NCI-H2227 treated with DMSO at 0.1 percent for 48 hours (cell line): ENCODE measurements at regions not wholly inside any gene's neighbourhood (a gene's known extent, or its start where the extent isn't known, plus 50 kb on each side); places are given as distances from the start of the nearest gene placed in this dataset.

Source experiments
- DNase-seq: peaks from one replicate; lab custom pipeline; 2025; lab: John Stamatoyannopoulos, UW

DNA sequence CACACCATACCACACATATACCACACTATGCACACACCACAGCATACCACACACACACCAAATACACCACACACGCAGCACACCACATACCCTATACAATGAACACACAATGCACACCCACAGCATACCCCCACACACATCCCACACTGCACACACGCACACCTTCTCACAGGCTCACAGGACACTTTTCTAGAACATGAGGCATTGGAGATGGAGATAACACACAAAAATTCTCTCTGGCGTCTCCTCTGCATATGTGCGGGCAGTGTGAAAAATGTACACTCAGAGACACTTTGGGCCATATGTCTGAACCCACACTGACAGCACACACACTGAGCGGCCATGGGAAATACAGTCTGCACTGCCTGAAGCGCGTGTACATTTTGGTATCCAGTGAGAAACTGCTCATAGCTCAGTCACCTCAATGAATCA, 278.1 kb downstream of the GADD45G start:
- DNase-seq = no peak

DNA sequence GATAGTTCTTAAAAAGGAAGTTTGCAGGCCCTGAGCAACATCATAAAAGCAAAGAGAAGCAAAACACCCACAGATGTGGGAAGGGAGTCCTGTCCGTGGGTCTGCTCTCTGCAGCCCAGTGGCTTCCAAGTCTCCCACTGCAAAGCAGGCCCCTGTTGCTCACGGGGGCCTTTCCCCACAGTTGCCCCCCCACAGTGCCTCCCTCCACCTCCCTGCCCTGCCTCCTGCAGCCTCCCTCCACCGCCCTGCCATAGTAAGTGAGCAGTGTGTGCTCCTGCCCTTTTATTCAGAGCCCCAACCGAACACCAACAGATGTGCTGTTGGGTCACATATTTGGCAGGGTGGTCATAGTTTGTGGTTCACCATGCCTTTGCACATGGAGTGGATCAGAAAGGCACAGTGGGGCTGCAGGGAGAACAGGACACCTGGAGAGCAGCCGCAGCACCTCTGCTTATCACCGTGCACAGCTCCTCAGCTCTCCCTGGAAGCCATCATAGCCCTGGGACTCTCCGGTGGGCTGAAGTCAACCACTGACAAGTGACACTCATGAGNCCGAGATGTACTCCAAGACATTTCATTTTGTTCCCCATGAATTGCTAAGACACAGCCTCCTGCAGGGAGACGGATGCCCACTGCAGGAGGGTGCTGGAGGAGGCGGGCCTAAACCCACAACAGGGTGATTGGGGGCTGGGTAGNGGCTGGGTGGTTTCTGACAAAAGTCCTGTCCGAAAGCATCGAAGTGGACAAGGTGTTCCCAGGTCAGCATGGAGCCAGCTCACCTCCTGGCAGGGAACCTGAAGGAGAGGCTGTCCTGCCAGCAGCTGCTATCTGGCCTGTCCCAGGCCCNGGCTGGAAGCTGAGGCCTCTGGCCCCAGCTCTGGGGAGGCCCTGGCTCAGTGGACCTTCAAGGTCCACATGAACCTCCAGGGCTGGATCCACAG, 278.9 kb downstream of the GADD45G start:
- DNase-seq = no peak

DNA sequence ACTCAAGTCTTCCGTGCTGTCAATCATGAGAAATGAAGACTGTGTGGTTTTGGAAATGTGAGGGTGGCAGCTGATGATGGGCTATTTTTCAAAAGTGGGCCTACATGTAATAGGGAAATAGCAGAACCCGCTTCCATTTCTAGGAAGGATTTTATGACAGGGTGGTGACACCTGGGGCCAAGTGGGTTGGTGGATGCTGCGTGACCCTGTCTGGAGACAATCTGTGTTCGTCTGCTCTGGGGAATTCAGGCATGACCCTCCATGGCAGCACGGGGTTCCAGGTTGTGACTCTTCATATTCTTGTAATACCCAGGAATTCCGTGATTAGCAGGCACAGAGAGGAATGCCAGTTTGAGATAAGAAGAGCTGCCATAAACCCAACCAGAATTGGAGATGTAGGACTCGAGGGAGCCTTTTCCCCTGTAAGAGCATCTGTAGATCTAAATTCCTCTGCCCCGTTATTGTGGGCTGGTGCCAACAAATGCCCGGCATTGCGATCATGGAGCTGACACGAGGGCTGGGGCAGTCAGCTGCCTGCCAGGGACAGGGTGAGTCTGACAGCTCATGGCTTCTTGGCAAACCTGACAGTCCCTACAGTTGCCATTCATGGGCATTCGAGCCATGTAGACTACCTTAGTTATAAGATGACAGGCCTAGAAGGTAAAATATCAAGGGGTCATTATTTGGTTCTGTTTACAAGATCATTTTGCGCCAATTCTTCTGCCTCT, 279.7 kb downstream of the GADD45G start:
- no peak for DNase-seq

DNA sequence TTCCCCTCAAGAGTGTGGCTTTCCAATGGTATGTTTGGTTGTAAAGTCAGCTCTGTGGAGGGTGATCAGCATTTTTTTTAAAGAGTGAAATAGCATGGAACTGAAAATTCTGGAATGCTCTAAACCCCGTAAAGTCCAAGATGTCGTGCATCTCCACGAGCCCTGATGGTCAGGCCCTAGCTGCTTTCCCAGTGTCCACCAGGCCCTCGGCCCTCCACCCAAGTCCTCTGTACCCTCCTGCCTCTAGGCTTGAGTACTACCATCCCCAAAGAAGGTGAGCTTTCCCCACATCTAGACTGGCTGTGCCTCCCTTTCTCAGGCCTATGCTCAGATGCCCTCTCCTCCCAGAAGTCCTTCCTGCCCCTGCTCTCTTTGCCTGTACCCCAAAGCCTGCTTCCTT, 280.3 kb downstream of the GADD45G start:
- no peak for DNase-seq

DNA sequence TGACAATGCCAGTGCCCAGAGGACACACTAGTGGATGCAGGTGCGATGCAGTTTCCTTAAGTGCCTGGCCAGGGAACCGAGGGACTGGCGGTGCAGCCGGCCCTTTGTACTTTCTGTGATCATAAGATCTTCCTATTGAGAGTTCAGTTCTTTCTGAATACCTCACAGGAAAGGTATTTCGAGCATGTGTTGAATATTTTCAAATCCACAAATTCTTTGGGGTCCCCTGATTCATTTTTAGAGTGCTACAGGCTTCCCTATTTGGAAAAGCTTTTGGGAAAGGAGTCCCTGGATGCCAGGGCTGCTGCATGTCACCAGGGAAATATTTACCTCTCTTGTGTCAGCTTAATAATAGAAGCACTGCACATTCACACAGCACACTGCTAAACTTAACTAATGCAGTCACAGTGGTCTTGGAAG, 281.5 kb downstream of the GADD45G start:
- no peak for DNase-seq

DNA sequence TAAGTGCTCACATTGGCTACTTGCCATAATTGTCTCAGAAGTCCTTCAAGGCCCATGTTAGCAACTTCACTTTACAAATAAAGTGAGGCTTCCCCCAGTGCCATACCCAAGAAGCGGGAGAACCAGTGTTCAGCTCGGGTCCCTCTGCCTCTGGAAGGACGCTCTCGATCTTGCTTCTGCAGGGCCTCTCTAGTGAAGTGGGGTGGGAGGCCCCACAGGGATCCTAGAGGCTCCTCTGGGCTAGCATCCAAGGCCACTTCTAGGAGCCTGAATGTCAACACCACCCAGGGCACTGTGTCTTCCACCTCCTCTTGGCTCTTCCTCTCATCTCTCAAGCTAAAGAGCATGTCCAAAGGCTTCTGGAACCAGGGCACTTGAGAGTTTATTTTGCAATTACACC, 282.5 kb downstream of the GADD45G start:
- DNase-seq = no peak

DNA sequence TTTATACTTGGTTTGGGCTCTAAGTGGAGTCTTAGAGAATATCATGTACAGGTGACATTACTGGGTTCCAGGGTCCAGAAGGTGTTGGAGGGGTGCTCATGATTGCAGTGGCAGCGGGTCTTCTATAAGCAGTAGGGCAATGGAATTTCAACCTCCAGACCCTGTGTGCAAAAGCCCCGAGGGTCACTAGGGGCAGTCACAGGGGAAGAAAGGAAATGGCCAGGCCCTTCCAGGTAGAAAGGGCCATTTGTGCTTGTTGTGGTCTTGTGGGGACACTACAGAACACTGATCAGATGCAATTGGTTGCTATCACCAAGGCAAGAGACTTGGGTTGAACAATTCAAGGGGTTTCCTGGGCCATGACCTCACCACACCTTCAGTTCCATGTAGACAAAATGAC, 283.4 kb downstream of the GADD45G start:
- DNase-seq = no peak

DNA sequence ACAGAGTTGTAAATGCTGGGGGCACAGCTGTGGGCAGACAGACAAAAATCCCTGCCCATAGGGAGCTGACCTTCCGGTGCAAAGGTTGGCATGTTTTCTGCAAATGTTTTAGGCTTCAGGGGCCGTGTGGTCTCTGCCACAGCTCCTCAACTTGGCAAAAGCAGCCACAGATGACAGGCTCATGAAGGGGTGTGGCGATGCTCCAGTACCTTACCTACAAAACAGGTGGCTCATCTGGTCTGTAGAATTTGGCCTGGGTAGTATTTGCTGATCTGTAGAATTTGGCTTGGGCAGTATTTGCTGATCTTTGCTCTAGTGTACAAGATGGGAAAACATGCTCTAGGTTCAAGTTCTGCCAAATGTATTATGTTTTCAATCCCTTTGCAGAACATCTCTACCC, 283.9 kb downstream of the GADD45G start:
- DNase-seq = no peak

DNA sequence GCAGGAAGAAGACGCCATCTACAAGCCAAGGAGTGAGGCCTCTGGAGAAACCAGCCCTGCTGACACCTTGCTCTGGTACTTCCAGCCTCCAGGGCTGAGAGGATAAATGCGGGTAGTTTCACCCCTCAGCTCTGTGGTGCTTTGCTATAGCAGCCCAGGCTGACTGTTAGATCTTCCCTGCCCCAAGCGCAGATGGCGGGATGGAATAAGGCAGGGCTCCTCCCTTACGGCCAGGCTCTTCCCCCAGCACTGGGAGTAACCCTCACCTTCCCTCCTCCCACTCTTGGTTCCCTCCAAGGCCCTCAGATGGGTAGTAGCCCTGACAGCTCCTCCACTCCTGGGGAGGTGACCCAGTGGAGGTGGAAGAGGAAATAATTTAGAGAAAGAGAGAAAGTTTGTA, 285.1 kb downstream of the GADD45G start:
- DNase-seq = no peak

DNA sequence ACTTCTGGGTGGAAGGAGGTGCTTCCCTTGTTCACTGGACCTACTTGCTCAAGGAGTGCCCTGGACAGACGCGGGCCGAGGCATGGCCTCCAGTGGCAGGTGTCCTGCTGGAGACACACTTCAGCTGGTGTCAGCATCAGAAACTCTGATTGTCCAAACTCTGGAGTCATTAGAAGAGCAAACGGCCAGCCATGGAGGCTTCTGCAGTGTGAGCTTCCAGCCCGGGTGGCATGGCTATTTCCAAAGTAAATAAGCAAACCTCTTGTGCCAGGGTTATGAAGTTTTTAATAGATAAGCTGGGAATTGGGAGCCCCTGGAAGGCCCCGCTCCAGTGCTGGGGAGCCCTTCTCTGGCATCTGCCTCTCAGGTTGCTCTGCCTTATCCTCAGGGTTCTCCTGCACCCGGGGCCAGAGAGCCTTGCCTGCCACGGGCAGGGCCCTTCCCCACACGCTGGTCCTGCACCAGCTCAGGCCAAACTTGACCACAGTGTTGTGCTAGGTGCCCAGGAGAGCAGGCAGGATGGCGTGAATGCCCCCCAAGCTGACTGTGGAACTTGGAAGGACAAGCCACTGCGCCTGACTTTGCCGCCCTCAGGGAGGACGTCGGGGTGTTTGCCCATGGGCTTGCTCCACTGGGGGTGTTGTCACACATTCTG, 285.6 kb downstream of the GADD45G start:
- no peak for DNase-seq

DNA sequence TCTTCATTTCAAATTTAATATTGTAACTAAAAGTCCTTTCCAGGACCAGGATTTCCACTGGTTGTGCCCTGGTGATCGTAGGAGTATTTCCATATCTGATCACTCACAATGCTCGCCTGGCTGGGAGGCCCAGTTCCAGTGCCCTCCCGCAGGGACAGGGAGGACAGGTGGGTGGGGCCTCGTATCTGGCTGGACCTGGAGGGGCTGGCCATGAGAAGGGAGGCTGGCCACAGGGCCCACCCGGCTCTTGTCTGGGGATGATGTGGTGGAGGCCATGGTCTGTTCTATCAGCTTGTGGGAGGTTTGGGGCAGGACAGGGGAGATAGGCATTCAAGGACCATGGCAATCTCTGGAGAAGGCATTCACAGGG, 286.4 kb downstream of the GADD45G start:
- DNase-seq = no peak

DNA sequence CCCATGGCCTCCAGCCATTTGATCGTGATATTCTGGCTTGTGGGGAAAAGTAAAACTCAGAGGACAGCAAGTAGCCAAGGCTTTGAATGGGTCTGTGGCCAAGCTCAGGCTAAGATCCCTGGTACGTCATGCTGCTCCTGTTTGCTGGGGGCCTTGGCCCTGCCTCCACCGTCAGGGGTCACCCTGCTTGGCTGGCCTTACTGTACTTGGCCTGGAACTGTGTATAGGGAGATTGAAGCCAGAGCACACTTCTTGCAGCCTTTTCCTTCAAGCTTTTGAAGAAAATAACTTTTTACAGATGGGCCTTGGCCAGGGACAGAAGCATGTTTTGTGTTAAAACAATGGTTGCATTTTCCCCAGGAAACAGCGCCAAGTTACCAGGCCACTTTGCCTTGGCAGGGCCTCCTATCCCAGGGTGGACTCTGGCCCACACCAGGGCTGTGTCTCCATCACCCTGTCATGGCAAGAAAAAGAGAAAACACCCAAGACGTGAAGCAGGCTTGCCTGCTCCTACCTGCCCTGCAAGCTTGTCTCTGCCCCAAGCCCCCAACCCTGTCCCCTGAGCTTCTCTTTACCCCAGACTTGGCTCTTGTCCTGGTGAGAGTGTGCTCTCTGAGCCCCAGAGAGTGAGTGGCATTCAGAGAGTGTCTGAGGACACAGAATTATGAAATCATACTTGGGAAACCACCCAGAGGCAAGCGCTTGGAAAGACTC, 286.9 kb downstream of the GADD45G start:
- no peak for DNase-seq

DNA sequence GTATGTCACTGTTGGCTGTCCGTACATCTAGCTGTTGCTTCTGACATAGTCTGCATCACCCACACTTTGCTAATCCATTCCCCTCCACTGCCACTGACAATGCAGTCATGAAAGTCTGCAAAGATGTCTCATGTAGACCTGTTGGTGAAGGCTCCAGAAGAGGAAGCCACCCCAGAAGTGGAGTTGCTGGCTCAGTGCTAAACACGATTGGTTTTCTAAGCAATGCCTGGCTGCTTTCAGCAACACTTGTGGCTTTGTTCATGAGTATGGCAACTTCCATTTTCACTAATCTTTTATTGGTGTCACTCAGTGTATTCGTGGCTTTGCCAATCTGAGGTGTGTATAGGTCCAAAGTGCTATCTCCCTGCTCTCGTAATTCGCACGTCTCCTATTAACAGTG, 288.1 kb downstream of the GADD45G start:
- no peak for DNase-seq

DNA sequence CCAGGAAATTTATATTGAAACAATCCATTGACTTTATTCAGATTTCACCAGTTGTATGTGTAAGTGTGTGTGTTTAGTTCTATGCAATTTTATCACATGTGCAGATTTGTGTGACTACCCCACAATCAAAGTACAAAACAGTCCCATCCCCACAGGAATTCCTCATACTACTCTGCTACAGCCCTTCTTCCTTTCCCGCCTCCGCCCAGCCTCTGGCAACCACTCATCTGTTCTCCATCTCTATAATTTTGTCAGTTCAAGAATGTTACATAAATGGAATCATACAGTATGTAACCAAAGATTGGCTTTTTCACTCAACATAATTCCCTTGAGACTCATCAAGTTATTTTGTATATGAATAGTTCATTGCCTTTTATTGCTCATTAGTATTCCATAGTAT, 289.1 kb downstream of the GADD45G start:
- no peak for DNase-seq

DNA sequence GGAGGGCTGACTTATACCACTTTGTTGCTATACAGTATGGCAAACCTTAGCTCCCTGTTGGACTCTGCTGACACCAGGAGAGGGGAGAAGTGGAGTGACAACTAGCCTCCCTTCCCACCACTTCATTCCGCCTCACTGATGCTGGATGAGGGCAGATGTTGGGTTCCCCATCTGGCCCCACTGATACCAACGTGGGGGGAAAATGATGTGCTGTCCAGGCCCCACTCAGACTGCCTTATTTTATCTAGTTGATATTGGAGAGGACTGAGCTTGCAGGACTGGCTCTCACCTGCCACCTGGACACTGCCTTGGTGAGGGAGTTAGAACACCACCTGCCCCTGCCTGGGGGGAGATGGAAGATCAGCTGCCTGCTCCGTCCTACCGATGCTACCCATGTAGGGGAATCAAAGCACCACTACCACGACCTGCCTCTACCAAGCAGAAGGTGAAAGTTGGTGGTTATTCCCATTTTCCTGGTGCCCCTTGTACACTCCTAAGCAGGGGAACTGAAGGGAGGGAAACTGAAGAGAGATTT, 292.1 kb downstream of the GADD45G start:
- no peak for DNase-seq

DNA sequence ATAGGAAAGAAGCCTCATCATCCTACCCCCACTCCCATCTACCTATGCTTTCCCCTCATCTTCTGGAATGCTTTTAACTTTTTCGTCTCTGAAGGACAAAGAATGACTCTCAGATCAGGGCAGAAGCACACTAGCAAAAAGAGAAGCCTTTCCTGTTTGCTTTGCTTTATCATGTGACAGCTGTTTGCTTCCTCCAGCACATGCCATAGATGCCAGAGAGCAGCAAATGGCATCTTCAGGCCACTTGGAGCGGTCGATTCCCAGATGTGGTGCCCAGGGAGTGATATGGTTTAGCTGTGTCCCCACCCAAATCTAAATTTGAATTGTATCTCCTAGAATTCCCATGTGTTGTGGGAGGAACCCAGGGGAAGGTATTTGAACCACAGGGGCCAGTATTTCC, 294.8 kb downstream of the GADD45G start:
- no peak for DNase-seq

DNA sequence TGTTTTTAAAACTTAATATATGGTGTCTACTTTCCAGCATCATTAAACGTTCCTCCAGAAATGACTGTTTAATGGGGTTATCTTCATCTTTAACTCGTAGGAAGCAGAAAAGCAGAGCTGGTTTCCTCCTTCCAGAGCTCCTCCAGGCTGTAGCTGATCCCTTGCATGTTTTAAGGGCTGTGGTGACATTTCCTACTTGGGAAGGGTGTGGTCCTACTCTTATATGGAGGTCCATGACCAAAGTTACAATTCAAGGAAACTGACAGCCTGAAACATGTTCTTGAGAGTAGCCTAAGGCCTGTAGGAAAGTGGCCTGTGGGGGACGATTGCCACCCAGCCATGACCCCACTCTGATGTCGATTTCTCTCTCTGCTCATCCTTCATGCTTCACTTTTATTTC, 297.1 kb downstream of the GADD45G start:
- no peak for DNase-seq

DNA sequence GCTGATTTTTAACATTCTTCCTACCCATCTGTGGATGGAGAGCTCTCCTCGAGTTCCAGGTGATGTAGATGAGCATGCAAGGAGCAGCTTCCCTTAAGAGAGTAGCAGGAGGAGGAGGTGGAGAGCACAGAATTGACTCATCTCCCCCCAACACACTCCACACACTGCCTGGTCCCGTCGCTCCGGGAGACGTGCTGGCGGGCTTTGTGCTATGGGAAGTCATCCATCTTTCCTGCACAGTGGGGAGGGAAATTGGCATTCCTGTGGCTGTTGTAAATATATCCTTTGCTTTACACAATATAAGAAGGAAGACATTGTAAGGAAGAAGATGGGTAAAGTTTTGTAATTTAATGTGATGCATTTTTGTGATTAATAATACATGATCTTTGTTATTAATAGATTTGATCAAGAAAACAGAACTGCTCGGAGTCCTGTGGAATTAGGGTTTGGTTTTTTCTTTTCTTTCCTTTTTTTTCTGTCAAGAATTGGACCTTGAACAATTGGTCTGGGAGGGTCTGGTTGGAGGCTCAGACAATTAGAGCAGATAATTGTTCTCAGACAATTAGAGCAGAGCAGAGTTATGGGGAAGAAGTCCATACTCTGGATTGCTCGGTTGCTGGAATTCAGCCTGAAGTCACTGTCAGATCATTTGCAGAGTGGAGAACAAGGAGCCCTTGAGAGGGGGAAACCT, 297.8 kb downstream of the GADD45G start:
- no peak for DNase-seq

DNA sequence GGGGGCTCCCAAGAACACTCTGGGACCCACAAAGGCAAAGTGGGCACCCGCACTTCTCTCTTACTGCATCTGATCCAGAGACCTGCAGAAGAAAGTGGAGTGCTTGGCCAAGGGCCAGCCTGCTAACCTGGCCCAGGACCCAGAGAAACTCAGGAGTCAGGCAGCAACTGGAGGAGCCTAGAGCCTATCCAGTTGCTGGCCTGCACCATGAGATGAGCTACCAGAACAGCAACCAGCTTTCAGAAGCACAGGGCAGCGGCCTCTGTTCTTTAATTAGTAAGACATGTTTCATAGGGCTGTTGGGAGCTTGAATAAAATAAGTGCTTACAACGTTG, 298.3 kb downstream of the GADD45G start:
- no peak for DNase-seq

DNA sequence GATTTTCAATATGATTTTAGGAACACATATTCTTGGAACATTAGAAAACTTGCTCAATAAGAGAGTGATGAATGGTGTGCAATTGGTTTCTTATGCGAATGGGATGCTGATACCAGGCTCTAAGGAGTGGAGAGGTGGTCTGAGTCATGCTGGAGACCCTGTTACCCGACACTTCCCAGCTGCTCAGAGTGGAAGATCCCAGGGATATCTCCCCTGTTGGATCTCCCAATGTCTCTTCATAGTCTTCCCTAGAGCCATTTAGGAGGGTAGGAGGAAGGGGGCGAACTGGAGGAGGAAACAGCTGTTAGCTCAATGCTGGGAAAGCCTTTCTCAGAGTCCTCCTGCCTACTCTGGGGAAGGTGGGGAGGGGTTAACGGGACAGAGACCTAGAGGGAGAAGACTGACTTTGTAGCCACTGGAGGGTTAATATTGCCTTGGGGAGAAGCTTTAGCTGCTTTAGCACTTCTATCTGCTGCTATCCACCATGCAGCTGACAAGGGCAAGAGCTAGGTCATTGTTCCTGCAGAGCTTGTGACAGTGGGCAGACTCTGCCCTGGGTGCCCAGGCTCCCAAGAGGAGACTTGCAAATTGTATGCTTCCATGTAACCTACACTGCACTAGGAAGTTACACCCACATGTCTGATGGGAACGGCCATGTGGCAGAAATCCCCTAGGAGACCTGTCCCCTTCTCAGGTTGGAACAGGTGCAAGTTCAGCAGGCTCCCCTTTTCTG, 301.0 kb downstream of the GADD45G start:
- DNase-seq = no peak
